Adrenal gland (tissue), 9 donors: ENCODE measurements at regions not wholly inside any gene's neighbourhood (a gene's known extent, or its start where the extent isn't known, plus 50 kb on each side); places are given as distances from the start of the nearest gene placed in this dataset.

Experiments
- DNase-seq, 7 donors: peaks; one replicate each; pipeline ENCODE4 v3.0.0-alpha.2; 2019 to 2020
- H3K27ac ChIP-seq, 5 donors: fragments of 200-600 bp; sonication (generic) in 4 of 5; 1 replicate in 3 of 5; 2 replicates in 2 of 5; pipeline versions ENCODE4 v1.5.1 to v1.8.0; 2016 to 2020; ENCODE audit warnings: mild to moderate bottlenecking in 1 of 5
- H3K27me3 ChIP-seq: fragments of 200-600 bp; 2 replicates; pipeline ENCODE4 v1.8.0; 2021
- H3K36me3 ChIP-seq, 2 donors: fragments of 200-600 bp; replicated peaks in 1 of 2; 1 replicate in 1 of 2; 2 replicates in 1 of 2; pipeline versions ENCODE4 v1.5.1 to v1.8.0; 2018 to 2022
- H3K4me1 ChIP-seq, 2 donors: fragments of 200-600 bp; replicated peaks in 1 of 2; 1 replicate in 1 of 2; 2 replicates in 1 of 2; pipeline versions ENCODE4 v1.5.1 to v1.8.0; 2018 to 2021
- H3K4me3 ChIP-seq, 4 donors: fragments of 200-600 bp; sonication (generic) in 3 of 4; one replicate each; pipeline ENCODE4 v1.5.1; 2016 to 2018
- H3K9me3 ChIP-seq, 3 donors: fragments of 200-600 bp; sonication (generic) in 1 of 3; replicated peaks in 1 of 3; 1 replicate in 2 of 3; 2 replicates in 1 of 3; pipeline versions ENCODE4 v1.5.1 to v1.8.0; 2016 to 2021
- CTCF ChIP-seq, 6 experiments: fragments of 450-650 bp in 4 of 6; fragments of 200-600 bp in 2 of 6; sonication (generic) in 1 of 6; IDR thresholded peaks; 1 replicate in 5 of 6; 2 replicates in 1 of 6; pipeline versions ENCODE4 v1.5.1 to v1.8.0; 2016 to 2021; ENCODE audit warnings: antibody characterized with exemption in 6 of 6, mild to moderate bottlenecking in 2 of 6, moderate library complexity in 1 of 6
- POLR2A ChIP-seq, 2 donors: fragments of 450-650 bp; IDR thresholded peaks; one replicate each; pipeline ENCODE4 v1.6.1; 2017; ENCODE audit warnings: antibody characterized with exemption in 2 of 2, mild to moderate bottlenecking in 2 of 2, moderate library complexity in 1 of 2
- WGBS, 4 donors: extraction: QIAGEN DNeasy Blood & Tissue Kit in 2 of 4; methylation state at CpG; one replicate each; pipeline versions ENCODE4 v1.1.5 to v1.1.7; 2013 to 2017; 5-methylcytosine and 5-hydroxymethylcytosine counted together
- intact Hi-C, 2 donors: fragments of 100-400 bp; cut with DNase I; formaldehyde crosslinking; loops; one replicate each; pipeline versions ENCODE4 v1.14.1 to v1.15.0; 2022 to 2023
- donor health status: healthy with polysubstance abuse.
- donor health status: Bipolar disorder and iron deficiency.
- donor health status: DM: yes; HTN: yes; CAD: no.
- donor health status: DM: no; HTN: no; CAD: no.
- donor health status: DM: no; HTN: no; CAD: no.

GRCh38 chr7:9504678-9505077 is 1071.3 kb downstream of the NXPH1 start:
- Histone ChIP-seq H3K27me3 (no peaks in the 10 kb centered on the region), H3K4me1 (no peaks in the 10 kb centered on the region), H3K9me3 (no peaks in the 10 kb centered on the region), H3K4me3 (no peak overlapping the region), H3K36me3 (no peaks in the 10 kb centered on the region), H3K27ac (no peak overlapping the region)
- DNase-seq: no peak
- intact Hi-C loops: no loop called here
- TF ChIP-seq CTCF (IDR thresholded peaks at IDR 0.05) (no peak), POLR2A (IDR thresholded peaks at IDR 0.05) (no peak)
- WGBS, 4 donors: 44 to 89% (median 76%) methylated on average over 2 of the region's 2 CpGs

DNA sequence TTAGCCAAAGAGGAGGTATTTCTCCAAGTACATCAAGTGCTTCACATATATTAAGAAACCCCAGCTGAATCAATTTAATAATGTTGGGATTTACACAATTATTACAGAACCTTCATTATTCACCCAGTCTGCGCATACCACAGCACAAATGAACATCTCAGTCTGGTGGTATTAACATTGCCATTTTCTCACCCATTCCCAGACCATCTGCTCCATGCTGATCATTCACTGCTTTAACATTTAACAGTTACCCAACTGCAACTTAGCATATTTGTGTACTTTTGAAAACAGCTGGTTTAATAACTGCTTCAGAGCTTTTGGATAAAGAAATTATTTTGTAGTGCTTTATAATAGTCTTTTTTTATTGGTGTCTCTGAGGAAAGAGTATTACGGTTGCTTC is 1072.1 kb downstream of the NXPH1 start:
- intact Hi-C loops: no loop called here
- no peaks in the 10 kb centered on the region for H3K9me3 ChIP-seq
- WGBS, 4 donors: 85 to 90% (median 88%) methylated on average over 2 of the region's 2 CpGs
- no peak overlapping the region for H3K27ac ChIP-seq
- H3K27me3 ChIP-seq: no peaks in the 10 kb centered on the region
- H3K36me3 ChIP-seq: no peaks in the 10 kb centered on the region
- H3K4me1 ChIP-seq: no peaks in the 10 kb centered on the region
- TF ChIP-seq POLR2A (IDR thresholded peaks at IDR 0.05): no peak
- TF ChIP-seq CTCF (IDR thresholded peaks at IDR 0.05): no peak
- DNase-seq: no peak
- no peak overlapping the region for H3K4me3 ChIP-seq

DNA sequence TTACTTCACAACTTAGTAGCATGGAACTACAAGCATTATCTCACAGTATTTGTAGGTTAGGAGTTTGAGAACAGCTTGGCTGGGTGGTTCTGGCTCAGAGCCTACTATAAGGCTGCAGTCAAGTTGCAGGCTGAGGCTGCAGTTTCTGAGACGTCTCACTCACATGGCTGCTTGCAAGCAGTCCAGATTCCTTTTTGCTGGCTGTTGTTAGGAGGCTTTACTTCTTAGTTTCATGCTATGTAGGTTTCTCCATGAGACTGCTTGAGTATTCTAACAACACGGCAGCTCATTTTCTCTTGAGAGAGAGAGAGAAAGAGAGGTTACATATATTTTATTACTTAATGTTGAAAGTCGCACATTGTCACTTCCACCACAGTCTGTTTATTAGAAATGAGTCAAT is 1073.9 kb downstream of the NXPH1 start:
- no peak overlapping the region for H3K4me3 ChIP-seq
- TF ChIP-seq POLR2A (IDR thresholded peaks at IDR 0.05) (no peak), CTCF (IDR thresholded peaks at IDR 0.05) (no peak)
- H3K27me3 ChIP-seq: no peaks in the 10 kb centered on the region
- intact Hi-C loops: no loop called here
- WGBS, 4 donors: 38 to 46% (median 45%) methylated on average over 3 of the region's 3 CpGs
- no peak overlapping the region for H3K27ac ChIP-seq
- H3K4me1 ChIP-seq: no peaks in the 10 kb centered on the region
- H3K9me3 ChIP-seq: no peaks in the 10 kb centered on the region
- H3K36me3 ChIP-seq: no peaks in the 10 kb centered on the region
- DNase-seq: no peak

DNA sequence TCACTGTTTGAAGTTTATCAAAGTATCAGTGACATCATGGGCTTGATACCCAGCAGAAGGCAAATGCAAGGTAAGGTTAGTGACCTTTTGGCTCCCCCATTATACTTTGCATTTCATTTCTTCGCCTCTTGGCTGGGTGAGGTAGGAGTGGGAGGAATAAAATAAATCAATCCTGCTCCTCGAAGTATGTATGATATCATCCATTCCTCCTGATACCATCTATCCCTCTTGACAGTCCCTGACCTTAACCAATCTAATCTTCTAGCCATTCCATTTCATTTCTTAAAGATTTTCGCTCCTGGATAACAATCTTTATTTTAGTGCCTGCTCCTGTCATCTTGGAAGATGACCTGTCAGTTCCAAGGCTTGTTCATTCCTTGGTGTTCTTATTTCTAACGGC is 1083.3 kb downstream of the NXPH1 start:
- 57 to 66% (median 59%) methylated on average over 4 of the region's 4 CpGs for WGBS, 4 donors
- no peaks in the 10 kb centered on the region for H3K27me3 ChIP-seq
- DNase-seq: no peak
- no peaks in the 10 kb centered on the region for H3K4me1 ChIP-seq
- no peak for TF ChIP-seq CTCF (IDR thresholded peaks at IDR 0.05)
- TF ChIP-seq POLR2A (IDR thresholded peaks at IDR 0.05): no peak
- no peak overlapping the region for H3K4me3 ChIP-seq
- no peaks in the 10 kb centered on the region for H3K36me3 ChIP-seq
- no peaks in the 10 kb centered on the region for H3K9me3 ChIP-seq
- H3K27ac ChIP-seq: no peak overlapping the region
- intact Hi-C loops: no loop called here
